Breast epithelium (tissue), 3 donors: ENCODE measurements at regions not wholly inside any gene's neighbourhood (a gene's known extent, or its start where the extent isn't known, plus 50 kb on each side); places are given as distances from the start of the nearest gene placed in this dataset.
"Not testable (repeated sequence)": the region's sequence is repeated elsewhere in the genome, so short reads cannot be mapped to it uniquely, and the experiment has no call there.

Experiments
- CTCF ChIP-seq, 3 donors: fragments of 450-650 bp; IDR thresholded peaks; one replicate each; pipeline ENCODE4 v1.5.1; 2016 to 2017; ENCODE audit warnings: antibody characterized with exemption in 3 of 3, mild to moderate bottlenecking in 3 of 3, moderate library complexity in 3 of 3
- POLR2AphosphoS5 ChIP-seq, 3 donors: sonication (generic); formaldehyde crosslinking; IDR thresholded peaks; one replicate each; pipeline ENCODE4 v1.6.1; 2017; ENCODE audit warnings: antibody characterized with exemption in 3 of 3

- not testable (repeated sequence) for TF ChIP-seq POLR2AphosphoS5, CTCF (IDR thresholded peaks at IDR 0.05)
Observed at GRCh38 chr2:91599000-91599399, 2907.5 kb downstream of the RPIA start.
